ENCODE measurements at regions not wholly inside any gene's neighbourhood (a gene's known extent, or its start where the extent isn't known, plus 50 kb on each side); places are given as distances from the start of the nearest gene placed in this dataset.

DNA sequence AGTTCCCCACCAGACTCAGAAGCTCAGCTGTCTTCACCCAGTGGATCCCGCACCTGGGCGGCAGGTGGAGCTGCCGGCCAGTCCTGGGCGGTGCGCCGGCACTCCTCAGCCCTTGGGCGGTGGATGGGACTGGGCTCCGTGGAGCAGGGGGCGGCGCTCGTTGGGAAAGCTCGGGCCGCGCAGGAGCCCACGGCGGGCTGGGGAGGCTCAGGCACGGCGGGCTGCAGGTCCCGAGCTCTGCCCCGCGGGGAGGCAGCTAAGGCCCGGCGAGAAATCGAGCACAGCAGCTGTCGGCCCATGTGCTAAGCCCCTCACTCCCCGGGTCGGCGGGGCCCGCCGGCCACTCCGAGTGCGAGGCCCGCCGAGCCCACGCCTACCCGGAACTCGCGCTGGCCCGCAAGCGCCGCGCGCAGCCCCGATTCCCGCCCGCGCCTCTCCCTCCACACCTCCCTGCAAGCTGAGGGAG, 560.0 kb downstream of the BRINP1 start:
- no peak overlapping the region for H3K4me3 ChIP-seq (ENCODE audit: low read depth, low read length)
- TF ChIP-seq, protein P1, sequence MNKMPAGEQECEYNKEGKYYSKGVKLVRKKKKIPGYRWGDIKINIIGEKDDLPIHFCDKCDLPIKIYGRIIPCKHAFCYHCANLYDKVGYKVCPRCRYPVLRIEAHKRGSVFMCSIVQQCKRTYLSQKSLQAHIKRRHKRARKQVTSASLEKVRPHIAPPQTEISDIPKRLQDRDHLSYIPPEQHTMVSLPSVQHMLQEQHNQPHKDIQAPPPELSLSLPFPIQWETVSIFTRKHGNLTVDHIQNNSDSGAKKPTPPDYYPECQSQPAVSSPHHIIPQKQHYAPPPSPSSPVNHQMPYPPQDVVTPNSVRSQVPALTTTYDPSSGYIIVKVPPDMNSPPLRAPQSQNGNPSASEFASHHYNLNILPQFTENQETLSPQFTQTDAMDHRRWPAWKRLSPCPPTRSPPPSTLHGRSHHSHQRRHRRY (tag by site-specific recombination; IDR thresholded peaks at IDR 0.05) = no peak
- TF ChIP-seq ZBTB7A (tag by site-specific recombination; IDR thresholded peaks at IDR 0.05; ENCODE audit: low read depth) (no peak), ZNF184 (tag by site-specific recombination; IDR thresholded peaks at IDR 0.05) (no peak), IKZF3 (tag by site-specific recombination; IDR thresholded peaks at IDR 0.05) (no peak), ZNF23 (tag by site-specific recombination; IDR thresholded peaks at IDR 0.05; ENCODE audit: borderline replicate concordance) (no peak), TRIM28 (IDR thresholded peaks at IDR 0.05; ENCODE audit: borderline replicate concordance, low read length) (no peak)
- TF ChIP-seq, protein P2, sequence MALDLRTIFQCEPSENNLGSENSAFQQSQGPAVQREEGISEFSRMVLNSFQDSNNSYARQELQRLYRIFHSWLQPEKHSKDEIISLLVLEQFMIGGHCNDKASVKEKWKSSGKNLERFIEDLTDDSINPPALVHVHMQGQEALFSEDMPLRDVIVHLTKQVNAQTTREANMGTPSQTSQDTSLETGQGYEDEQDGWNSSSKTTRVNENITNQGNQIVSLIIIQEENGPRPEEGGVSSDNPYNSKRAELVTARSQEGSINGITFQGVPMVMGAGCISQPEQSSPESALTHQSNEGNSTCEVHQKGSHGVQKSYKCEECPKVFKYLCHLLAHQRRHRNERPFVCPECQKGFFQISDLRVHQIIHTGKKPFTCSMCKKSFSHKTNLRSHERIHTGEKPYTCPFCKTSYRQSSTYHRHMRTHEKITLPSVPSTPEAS (tag by site-specific recombination; IDR thresholded peaks at IDR 0.05) = no peak
- H3K9me3 ChIP-seq (ENCODE audit: control insufficient read depth, insufficient read depth, low read depth, low read length) = no peaks in the 10 kb centered on the region
- H3K27ac ChIP-seq (ENCODE audit: extremely low read depth, low read depth, low read length) = no peak overlapping the region
- POLR2A ChIA-PET = no interaction called here
- H3K36me3 ChIP-seq (ENCODE audit: control insufficient read depth in 2 of 2, insufficient read depth in 1 of 2, low read length in 2 of 2) = no peaks in the 10 kb centered on the region
- H3K4me1 ChIP-seq (ENCODE audit: control insufficient read depth, insufficient read depth, low read length) = no peaks in the 10 kb centered on the region
- CTCF ChIA-PET = no interaction called here

DNA sequence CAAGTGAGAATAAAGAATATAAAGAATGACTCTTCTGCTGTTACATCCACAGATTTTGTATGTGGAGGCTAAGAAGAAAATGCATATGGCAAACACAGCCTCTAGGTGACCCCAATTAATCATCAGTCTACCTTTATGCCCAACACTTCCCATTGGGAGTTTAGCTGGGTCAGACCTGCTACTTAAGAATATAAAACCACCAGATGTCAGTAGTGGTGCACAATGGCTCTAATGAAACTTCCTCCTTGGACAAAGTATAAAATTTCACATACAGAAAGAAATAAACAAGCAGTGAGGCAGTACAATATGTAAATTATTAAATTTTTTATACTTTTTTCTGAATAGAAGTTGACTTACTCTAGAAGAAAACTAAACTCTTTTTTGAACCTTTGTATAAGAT, 539.9 kb downstream of the BRINP1 start:
- H3K36me3 ChIP-seq (ENCODE audit: control insufficient read depth in 2 of 2, insufficient read depth in 1 of 2, low read length in 2 of 2) = no peaks in the 10 kb centered on the region
- H3K4me3 ChIP-seq (ENCODE audit: low read depth, low read length) = no peak overlapping the region
- no peaks in the 10 kb centered on the region for H3K4me1 ChIP-seq (ENCODE audit: control insufficient read depth, insufficient read depth, low read length)
- H3K27ac ChIP-seq (ENCODE audit: extremely low read depth, low read depth, low read length) = no peak overlapping the region
- TF ChIP-seq YY2 (tag by site-specific recombination; IDR thresholded peaks at IDR 0.05) (no peak), ZNF623 (tag by site-specific recombination; IDR thresholded peaks at IDR 0.05) (no peak), HOXD13 (CRISPR knock-in tag; IDR thresholded peaks at IDR 0.05; ENCODE audit: borderline replicate concordance) (no peak), SALL2 (tag by site-specific recombination; IDR thresholded peaks at IDR 0.05; ENCODE audit: borderline replicate concordance) (no peak), ZNF324 (tag by site-specific recombination; IDR thresholded peaks at IDR 0.05) (no peak)
- TF ChIP-seq, protein P3, sequence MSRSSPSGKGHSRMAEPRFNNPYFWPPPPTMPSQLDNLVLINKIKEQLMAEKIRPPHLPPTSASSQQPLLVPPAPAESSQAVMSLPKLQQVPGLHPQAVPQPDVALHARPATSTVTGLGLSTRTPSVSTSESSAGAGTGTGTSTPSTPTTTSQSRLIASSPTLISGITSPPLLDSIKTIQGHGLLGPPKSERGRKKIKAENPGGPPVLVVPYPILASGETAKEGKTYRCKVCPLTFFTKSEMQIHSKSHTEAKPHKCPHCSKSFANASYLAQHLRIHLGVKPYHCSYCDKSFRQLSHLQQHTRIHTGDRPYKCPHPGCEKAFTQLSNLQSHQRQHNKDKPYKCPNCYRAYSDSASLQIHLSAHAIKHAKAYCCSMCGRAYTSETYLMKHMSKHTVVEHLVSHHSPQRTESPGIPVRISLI (tag by site-specific recombination; IDR thresholded peaks at IDR 0.05) = no peak
- CTCF ChIA-PET = interaction anchor here (1.1 kb wide), 1 partner anchor 460 kb away, joined by 5 read pairs; no protein-coding TSS in a partner anchor
- POLR2A ChIA-PET = no interaction called here
- no peaks in the 10 kb centered on the region for H3K9me3 ChIP-seq (ENCODE audit: control insufficient read depth, insufficient read depth, low read depth, low read length)

DNA sequence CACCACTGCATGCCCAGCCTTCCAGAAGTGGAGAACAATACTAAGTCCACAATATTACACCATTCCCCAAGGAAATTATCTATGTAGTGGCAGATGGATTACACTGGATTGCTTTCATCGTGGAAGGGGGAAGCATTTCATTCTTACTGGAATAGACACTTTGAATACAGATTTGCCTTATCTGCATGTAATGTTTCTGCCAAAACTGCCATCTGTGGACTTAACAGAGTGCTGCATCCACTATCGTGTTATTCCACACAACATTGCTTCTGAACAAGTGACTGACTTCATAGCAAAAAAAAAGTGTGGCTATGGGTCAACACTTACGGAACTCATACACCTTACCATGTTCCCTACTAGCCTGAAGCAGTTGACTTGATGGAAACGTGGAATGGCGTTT, 536.9 kb downstream of the BRINP1 start:
- ChIA-PET POLR2A (no interaction called here), CTCF (no interaction called here)
- H3K36me3 ChIP-seq (ENCODE audit: control insufficient read depth in 2 of 2, insufficient read depth in 1 of 2, low read length in 2 of 2) = no peaks in the 10 kb centered on the region
- no peak overlapping the region for H3K4me3 ChIP-seq (ENCODE audit: low read depth, low read length)
- H3K27ac ChIP-seq (ENCODE audit: extremely low read depth, low read depth, low read length) = no peak overlapping the region
- no peaks in the 10 kb centered on the region for H3K9me3 ChIP-seq (ENCODE audit: control insufficient read depth, insufficient read depth, low read depth, low read length)
- no peaks in the 10 kb centered on the region for H3K4me1 ChIP-seq (ENCODE audit: control insufficient read depth, insufficient read depth, low read length)
- TF ChIP-seq ZNF791 (tag by site-specific recombination; IDR thresholded peaks at IDR 0.05) (no peak), GLIS2 (tag by site-specific recombination; IDR thresholded peaks at IDR 0.05) (no peak), ZNF302 (tag by site-specific recombination; IDR thresholded peaks at IDR 0.05; ENCODE audit: low read depth) (no peak), ZNF335 (tag by site-specific recombination; conservative IDR thresholded peaks at IDR 0.05) (no peak), ZNF561 (tag by site-specific recombination; IDR thresholded peaks at IDR 0.05; ENCODE audit: borderline replicate concordance) (no peak), ZNF777 (tag by site-specific recombination; IDR thresholded peaks at IDR 0.05; ENCODE audit: borderline replicate concordance) (no peak), ZFHX2 (tag by site-specific recombination; conservative IDR thresholded peaks at IDR 0.05) (no peak), ZIC2 (tag by site-specific recombination; IDR thresholded peaks at IDR 0.05) (no peak)
- TF ChIP-seq, protein P4, sequence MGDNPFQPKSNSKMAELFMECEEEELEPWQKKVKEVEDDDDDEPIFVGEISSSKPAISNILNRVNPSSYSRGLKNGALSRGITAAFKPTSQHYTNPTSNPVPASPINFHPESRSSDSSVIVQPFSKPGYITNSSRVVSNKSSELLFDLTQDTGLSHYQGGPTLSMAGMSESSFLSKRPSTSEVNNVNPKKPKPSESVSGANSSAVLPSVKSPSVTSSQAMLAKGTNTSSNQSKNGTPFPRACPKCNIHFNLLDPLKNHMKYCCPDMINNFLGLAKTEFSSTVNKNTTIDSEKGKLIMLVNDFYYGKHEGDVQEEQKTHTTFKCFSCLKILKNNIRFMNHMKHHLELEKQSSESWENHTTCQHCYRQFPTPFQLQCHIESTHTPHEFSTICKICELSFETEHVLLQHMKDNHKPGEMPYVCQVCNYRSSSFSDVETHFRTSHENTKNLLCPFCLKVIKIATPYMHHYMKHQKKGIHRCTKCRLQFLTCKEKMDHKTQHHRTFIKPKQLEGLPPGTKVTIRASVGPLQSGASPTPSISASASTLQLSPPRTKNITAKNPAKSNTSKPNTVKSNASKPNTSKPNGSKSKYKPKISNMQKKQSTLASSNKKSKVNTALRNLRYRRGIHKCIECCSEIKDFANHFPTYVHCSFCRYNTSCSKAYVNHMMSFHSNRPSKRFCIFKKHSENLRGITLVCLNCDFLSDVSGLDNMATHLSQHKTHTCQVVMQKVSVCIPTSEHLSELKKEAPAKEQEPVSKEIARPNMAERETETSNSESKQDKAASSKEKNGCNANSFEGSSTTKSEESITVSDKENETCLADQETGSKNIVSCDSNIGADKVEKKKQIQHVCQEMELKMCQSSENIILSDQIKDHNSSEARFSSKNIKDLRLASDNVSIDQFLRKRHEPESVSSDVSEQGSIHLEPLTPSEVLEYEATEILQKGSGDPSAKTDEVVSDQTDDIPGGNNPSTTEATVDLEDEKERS (tag by site-specific recombination; IDR thresholded peaks at IDR 0.05) = no peak
- TF ChIP-seq, protein P5, sequence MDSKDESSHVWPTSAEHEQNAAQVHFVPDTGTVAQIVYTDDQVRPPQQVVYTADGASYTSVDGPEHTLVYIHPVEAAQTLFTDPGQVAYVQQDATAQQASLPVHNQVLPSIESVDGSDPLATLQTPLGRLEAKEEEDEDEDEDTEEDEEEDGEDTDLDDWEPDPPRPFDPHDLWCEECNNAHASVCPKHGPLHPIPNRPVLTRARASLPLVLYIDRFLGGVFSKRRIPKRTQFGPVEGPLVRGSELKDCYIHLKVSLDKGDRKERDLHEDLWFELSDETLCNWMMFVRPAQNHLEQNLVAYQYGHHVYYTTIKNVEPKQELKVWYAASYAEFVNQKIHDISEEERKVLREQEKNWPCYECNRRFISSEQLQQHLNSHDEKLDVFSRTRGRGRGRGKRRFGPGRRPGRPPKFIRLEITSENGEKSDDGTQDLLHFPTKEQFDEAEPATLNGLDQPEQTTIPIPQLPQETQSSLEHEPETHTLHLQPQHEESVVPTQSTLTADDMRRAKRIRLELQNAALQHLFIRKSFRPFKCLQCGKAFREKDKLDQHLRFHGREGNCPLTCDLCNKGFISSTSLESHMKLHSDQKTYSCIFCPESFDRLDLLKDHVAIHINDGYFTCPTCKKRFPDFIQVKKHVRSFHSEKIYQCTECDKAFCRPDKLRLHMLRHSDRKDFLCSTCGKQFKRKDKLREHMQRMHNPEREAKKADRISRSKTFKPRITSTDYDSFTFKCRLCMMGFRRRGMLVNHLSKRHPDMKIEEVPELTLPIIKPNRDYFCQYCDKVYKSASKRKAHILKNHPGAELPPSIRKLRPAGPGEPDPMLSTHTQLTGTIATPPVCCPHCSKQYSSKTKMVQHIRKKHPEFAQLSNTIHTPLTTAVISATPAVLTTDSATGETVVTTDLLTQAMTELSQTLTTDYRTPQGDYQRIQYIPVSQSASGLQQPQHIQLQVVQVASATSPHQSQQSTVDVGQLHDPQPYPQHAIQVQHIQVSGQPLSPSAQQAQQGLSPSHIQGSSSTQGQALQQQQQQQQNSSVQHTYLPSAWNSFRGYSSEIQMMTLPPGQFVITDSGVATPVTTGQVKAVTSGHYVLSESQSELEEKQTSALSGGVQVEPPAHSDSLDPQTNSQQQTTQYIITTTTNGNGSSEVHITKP (tag by site-specific recombination; IDR thresholded peaks at IDR 0.05) = no peak

All from HEK293 (cell line).